ENCODE measurements at regions not wholly inside any gene's neighbourhood (a gene's known extent, or its start where the extent isn't known, plus 50 kb on each side); places are given as distances from the start of the nearest gene placed in this dataset.

DNA sequence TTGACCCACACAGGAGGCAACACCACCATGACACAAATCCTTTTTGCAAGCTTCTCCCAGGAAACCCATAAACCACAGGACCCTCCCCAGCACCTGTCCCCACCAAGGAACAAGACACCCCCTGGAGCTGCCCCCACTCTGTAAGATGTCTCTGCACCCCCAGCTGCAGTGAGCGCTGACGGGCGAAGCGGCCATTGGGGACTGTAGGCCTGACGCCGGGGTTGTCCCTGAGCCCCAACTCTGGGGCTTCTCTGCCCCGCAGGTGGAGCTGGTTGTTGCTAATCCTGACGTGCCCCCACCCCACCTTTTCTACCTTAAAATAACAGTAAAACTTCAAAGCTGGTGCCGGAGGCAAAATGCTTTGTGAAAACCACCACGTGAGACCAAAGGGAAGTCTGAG is 94.7 kb upstream of the PPP2R2D start:
- H3K9me3 ChIP-seq, result no peaks in the 10 kb centered on the region
- H3K4me3 ChIP-seq, result no peak overlapping the region
- H3K36me3 ChIP-seq (ENCODE audit: low read depth), result no peaks in the 10 kb centered on the region
- intact Hi-C loops (cut with DNase I, micrococcal nuclease), result no loop called here
- no peak for DNase-seq
- ATAC-seq, result no peak
- H3K4me1 ChIP-seq (ENCODE audit: low read depth), result no peaks in the 10 kb centered on the region
- TF ChIP-seq, protein P1, sequence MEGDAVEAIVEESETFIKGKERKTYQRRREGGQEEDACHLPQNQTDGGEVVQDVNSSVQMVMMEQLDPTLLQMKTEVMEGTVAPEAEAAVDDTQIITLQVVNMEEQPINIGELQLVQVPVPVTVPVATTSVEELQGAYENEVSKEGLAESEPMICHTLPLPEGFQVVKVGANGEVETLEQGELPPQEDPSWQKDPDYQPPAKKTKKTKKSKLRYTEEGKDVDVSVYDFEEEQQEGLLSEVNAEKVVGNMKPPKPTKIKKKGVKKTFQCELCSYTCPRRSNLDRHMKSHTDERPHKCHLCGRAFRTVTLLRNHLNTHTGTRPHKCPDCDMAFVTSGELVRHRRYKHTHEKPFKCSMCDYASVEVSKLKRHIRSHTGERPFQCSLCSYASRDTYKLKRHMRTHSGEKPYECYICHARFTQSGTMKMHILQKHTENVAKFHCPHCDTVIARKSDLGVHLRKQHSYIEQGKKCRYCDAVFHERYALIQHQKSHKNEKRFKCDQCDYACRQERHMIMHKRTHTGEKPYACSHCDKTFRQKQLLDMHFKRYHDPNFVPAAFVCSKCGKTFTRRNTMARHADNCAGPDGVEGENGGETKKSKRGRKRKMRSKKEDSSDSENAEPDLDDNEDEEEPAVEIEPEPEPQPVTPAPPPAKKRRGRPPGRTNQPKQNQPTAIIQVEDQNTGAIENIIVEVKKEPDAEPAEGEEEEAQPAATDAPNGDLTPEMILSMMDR (IDR thresholded peaks at IDR 0.05), result no peak

DNA sequence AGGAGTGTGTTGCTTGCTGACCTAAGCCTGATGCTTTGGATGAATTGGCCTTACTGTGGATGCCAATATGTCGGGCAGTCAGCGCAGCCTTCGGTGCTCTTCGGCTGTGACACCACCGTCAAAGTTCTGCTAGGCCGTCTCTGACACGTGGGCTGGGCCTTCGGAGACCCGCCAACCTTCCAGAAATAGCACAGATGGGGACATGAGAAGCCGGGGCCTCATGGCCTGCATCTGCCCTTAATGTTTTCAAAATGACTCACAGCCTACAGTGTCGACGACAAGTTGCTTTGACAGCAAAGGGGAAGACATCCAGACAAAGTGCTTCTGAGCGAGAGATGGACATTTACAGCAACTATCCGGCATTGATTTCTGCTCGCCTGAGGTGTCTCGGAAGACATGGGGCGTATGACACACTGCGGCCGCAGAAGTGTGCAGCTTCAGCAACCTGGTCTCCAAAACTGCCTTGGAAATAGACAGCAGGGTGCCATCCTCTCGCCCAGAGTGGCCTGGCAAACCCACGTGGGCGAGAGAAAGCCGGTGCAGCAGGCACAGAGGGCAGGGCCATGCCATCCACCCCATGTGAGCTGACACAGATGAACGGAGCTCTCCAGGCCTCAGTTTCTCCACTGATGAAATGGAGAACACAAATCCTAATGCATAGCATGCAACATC is 94.0 kb upstream of the PPP2R2D start:
- no peaks in the 10 kb centered on the region for H3K9me3 ChIP-seq
- no peak overlapping the region for H3K4me3 ChIP-seq
- no peaks in the 10 kb centered on the region for H3K36me3 ChIP-seq (ENCODE audit: low read depth)
- no peaks in the 10 kb centered on the region for H3K4me1 ChIP-seq (ENCODE audit: low read depth)
- DNase-seq (no peak), ATAC-seq (no peak)
- TF ChIP-seq, protein P1 (IDR thresholded peaks at IDR 0.05), result no peak
- intact Hi-C loops (cut with DNase I, micrococcal nuclease), result no loop called here

DNA sequence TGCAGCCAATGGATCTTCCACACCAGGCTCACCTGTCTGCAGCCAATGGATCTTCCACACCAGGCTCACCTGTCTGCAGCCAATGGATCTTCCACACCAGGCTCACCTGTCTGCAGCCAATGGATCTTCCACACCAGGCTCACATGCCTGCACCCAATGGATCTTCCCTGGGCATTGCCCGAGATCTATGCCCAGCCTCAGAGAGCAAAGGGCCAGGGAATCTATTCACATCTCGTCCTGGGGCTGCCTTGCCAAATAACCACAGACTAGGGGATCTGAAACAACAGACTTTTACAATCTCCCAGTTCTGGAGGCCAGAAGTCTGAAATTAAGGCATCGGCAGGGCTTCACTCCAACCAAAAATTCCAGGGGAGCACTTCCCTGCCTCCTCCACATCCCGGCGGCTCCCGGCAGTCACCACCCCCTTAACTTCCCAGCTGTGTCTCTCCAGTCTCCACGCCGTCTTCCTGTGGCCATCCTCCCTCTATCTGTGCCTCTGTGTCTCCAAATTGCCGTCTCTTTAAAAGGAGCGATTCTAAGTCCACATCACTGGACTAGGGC is 92.4 kb upstream of the PPP2R2D start:
- ATAC-seq (no peak), DNase-seq (no peak)
- intact Hi-C loops (cut with DNase I, micrococcal nuclease), result no loop called here

DNA sequence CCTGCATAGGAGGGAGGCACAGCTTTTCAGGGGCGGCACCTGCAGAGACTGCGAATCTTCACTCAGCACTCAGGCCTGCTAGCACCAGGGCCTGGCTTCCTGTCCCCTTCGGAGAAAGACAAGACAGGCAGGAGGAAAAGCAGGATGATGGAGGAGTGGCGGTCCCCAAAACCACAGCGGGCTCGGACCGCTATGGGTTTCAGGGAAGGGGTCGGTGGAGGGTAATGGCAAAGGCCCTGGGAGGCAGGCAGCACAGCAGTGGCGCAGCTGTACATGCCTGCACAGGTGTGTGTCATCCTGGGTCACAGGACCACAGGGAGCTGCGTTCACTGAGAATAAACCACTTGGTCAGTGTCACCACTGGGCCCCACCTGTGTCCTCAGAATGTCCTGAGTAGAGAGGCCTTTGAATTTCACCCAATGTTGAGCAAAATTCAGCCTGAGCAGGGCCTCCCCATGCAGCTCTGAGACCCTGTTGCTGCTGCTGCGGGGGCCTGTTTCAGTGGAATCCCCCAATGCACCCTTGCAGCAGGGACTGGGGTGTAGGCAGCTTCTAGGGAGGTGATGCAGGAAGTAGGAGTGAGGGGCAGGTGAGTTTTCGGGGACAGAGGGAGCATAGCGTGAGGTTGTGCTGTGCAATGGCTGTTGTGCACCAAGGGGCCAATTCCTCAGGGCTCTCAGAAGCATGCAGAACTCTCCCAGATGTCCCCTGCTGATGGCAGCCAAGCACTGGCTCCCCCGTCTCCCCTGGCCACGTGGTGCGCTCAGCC is 90.6 kb upstream of the PPP2R2D start:
- H3K4me3 ChIP-seq, result no peak overlapping the region
- intact Hi-C loops (cut with DNase I, micrococcal nuclease), result no loop called here
- no peaks in the 10 kb centered on the region for H3K4me1 ChIP-seq (ENCODE audit: low read depth)
- TF ChIP-seq, protein P1 (IDR thresholded peaks at IDR 0.05), result no peak
- DNase-seq, result no peak
- ATAC-seq, result no peak
- no peaks in the 10 kb centered on the region for H3K36me3 ChIP-seq (ENCODE audit: low read depth)
- no peaks in the 10 kb centered on the region for H3K9me3 ChIP-seq

More for the DNA sequence above, 92.4 kb upstream of the PPP2R2D start:
- no peaks in the 10 kb centered on the region for H3K4me1 ChIP-seq (ENCODE audit: low read depth)
- no peak overlapping the region for H3K4me3 ChIP-seq
- TF ChIP-seq, protein P1 (IDR thresholded peaks at IDR 0.05), result no peak
- no peaks in the 10 kb centered on the region for H3K36me3 ChIP-seq (ENCODE audit: low read depth)
- H3K9me3 ChIP-seq, result no peaks in the 10 kb centered on the region

DNA sequence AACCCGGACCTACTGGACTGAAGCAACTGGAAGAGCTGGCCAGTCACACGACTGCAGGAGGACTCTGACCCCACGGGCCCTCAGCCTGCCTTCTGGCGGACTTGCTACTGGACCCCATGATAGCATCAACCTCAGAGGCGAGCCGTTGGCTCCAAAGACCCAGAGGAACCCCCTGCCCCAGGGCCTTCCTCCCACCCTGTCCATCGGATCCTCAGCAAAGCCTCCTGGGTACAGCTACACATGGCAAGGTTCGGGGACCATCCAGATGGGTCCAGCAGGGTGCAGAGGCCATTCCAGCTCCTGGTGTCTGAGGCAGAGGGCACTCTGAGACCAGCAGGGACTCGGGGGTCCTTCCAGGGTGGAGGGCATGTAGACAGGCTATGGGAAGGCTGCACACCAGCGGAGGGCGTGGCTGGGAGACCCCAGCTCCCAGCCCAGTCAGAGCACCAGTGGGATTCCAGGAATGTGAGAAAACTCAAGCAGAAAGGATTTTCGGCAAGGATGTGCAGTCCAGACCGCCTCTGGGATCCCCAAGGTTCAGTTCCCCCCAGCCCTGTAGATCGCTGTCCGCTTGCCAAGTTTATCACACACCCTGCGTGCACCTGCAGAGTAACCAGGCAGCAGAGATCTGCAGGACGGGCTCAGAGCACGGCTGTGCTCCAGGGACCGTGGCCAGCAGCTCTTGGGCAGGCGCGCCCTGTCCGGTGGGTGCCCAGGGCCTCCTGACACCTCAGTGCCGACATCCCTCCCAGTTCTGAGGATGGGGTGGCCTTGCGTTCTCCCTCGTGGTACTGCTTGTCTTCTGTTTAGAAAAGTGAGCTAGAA is 89.8 kb upstream of the PPP2R2D start:
- intact Hi-C loops (cut with DNase I, micrococcal nuclease), result no loop called here
- DNase-seq (no peak), ATAC-seq (no peak)

More for the DNA sequence above, 89.8 kb upstream of the PPP2R2D start:
- H3K4me3 ChIP-seq, result no peak overlapping the region
- H3K4me1 ChIP-seq (ENCODE audit: low read depth), result no peaks in the 10 kb centered on the region
- no peaks in the 10 kb centered on the region for H3K36me3 ChIP-seq (ENCODE audit: low read depth)
- no peaks in the 10 kb centered on the region for H3K9me3 ChIP-seq
- TF ChIP-seq, protein P1 (IDR thresholded peaks at IDR 0.05), result no peak

All from mucosa of descending colon (tissue), 3 donors.